ENCODE measurements at regions not wholly inside any gene's neighbourhood (a gene's known extent, or its start where the extent isn't known, plus 50 kb on each side); places are given as distances from the start of the nearest gene placed in this dataset.

DNA sequence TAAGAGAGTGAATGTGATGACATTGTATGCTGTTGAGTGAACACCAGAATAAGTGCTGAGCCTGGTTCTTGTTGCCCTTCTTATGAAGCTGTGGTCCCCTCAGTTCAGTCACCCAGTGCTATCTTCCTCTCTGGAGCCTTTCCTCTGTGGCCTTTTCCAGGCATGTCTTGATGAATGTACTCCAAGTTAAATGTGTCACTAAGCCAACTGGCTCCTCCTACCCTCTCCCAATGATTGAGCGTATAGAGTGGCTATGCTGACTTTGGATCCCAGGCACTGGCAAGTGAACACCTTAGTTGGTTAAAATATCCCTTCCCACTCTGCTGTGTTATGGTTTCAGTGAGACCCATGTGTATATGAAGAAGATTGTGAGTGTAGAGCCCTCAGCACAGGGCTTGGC, 134.1 kb upstream of the MAMLD1 start:
- TF ChIP-seq POU2F2 (IDR thresholded peaks at IDR 0.05; ENCODE audit: low read depth, low read length), result no peak
- no peak for TF ChIP-seq POLR2A (IDR thresholded peaks at IDR 0.05; ENCODE audit: low read depth, low read length)
- TF ChIP-seq POLR2AphosphoS5 (IDR thresholded peaks at IDR 0.05; ENCODE audit: low read depth, low read length), result no peak
- no peak for TF ChIP-seq PAX5 (IDR thresholded peaks at IDR 0.05; ENCODE audit: insufficient read depth, low read length, severe bottlenecking)
- TF ChIP-seq TAF1 (IDR thresholded peaks at IDR 0.05; ENCODE audit: low read depth, low read length), result no peak
- no peak for TF ChIP-seq SPI1 (IDR thresholded peaks at IDR 0.05; ENCODE audit: low read depth, low read length)
